ENCODE measurements at regions not wholly inside any gene's neighbourhood (a gene's known extent, or its start where the extent isn't known, plus 50 kb on each side); places are given as distances from the start of the nearest gene placed in this dataset.

DNA sequence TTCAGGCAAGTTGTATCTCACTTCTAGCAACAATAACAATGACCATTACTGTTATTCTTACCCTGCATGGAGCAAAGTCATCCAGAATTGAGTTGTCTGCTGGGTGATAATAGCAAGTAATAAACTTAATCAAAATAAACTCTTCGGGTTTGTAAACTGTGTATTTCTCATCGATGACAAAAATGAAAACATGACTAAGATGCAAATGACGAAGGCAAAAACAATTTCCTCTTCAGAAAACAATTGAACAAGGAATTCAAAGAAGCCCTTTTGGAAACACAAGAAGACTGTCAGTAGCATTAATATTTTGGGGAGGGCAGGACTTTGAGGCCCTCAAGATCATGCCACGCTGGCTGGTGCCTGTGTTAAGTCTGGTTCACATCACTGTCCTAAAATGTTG, 232.0 kb downstream of the BTG1 start:
- no peak for DNase-seq

- DNase-seq: no peak
Observed at GRCh38 chr12:91913124-91913523, 232.5 kb downstream of the BTG1 start.

- no peak for DNase-seq
Observed at GRCh38 chr12:91912178-91912577, 233.5 kb downstream of the BTG1 start.

DNA sequence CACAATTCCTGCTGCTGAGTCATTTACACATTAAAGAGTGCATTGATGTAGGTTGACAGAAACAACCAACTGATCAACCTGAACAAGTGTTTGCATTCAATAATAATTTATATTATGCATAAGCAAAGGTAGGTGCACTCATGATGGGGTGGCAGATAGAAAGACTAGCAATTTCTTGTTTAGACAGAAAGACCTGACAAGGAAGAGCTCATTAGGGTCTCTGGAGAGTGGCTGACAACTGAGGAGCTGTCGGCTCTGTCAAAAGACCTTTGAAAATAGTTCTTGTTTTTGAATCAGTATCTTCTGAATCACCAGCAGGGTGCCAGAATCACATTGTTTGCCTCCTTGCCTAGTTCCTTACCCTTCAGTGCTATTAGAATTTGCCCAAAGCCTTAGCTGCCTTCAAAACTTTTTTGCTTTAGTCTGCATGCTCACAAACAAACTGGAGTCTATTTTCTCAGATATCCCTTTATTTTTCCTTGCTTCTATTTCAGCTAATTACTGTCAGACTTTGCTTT, 234.7 kb downstream of the BTG1 start:
- DNase-seq: no peak

- no peak for DNase-seq
Observed at GRCh38 chr12:91902860-91903683, 242.6 kb downstream of the BTG1 start.

GRCh38 chr12:91901381-91902074, 244.1 kb downstream of the BTG1 start:
- DNase-seq: no peak

- no peak for DNase-seq
Observed at GRCh38 chr12:91900971-91901370, 244.7 kb downstream of the BTG1 start.

- DNase-seq: no peak
Observed at GRCh38 chr12:91899056-91899455, 246.6 kb downstream of the BTG1 start.

DNA sequence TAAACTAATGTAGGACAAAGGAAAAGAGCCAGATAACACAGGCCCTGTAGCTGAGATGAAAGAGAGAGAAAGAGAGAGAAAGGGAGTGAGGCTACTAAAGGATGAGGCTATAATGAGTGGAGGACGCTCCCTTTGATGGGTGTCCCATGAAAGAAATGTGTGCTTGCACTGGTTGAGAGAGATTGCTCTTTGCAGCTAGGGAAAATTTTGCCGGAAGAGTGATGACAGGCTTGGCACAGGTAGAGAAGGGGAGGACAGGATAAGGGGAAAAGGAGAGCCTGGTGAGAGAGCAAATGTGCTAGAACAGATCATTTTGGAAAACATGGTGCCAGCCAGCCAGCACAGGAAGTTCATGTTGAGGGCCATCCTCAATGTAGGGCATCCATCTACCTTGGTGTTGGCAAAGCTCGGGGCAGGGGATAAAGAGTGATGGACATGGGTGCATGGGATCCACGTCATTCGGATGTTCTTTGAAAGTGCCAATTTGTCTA, 248.6 kb downstream of the BTG1 start:
- no peak for DNase-seq

DNA sequence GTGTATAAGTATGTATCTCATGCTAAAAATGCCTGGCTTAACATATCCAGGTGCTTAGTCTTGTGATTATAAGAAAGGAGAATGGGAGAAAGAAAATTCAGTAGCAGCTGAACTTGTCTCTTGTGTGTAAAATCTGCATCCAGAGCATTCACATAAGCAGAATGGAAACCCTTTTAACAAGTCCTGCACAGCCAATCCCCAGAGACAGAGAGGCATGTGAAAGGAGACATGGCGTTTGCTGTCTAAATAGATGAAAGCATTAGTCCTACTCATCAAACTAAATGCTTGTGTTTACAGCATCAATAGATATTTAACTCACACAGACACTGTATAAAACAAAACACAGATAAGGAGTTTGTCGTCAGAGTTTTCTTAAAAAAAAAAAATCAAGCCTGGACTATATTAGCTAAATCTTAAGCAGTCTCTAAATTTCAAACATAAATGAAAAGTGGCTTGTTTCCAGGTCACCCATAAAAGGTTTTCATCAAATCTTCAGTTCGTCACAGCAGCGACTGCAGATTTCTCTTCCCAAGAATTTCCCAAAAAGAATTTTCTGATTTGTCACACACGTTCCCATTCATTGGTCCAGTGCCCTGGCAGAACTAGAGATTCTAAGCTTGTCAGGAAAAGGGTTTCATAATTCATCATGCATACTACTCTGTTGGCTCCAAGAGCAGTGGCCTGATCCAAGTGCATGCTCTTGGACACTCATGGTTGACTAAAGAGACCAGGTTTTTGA, 249.2 kb downstream of the BTG1 start:
- DNase-seq: no peak

DNA sequence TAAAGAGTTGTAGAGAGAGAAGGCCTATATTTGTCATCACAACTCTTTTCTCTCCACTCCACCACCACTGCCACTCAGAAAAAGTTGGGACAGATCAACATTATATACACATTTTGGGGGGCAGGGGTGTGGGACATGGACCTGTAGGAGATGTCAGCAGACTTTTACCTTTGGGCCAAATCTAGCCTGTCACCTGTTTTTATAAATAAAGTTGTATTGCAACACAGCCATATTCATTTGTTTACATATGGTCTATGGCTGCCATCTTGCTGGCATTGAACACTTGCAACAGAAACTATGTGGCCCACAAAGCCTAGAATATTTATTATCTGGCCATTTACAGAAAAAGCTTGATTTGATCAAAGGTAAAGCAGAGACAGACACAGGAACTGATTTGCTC, 250.7 kb downstream of the BTG1 start:
- no peak for DNase-seq

GRCh38 chr12:91893476-91893875, 252.2 kb downstream of the BTG1 start:
- DNase-seq: no peak

- no peak for DNase-seq
Observed at GRCh38 chr12:91892081-91892855, 253.4 kb downstream of the BTG1 start.

- no peak for DNase-seq
Observed at GRCh38 chr12:91890742-91891141, 254.9 kb downstream of the BTG1 start.

GRCh38 chr12:91889910-91890309, 255.7 kb downstream of the BTG1 start:
- no peak for DNase-seq

- no peak for DNase-seq
Observed at GRCh38 chr12:91889059-91889458, 256.6 kb downstream of the BTG1 start.

DNA sequence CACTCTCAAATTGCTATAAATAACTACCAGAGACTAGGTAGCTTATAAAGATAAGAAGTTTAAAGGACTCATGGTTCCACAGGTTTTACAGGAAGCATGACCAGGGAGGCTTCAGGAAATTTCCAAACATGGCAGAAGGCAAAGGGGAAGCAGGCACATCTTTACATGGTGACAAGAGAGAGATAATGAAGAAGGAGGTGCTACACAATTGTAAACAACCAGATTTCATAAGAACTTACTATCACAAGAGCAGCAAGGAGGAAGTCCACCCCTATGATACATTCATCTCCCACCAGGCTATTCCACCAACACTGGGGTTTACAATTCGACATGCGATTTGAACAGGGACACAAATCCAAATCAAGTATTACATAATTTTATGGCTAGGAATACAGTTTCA, 257.7 kb downstream of the BTG1 start:
- no peak for DNase-seq

- DNase-seq: no peak
Observed at GRCh38 chr12:91885851-91886731, 259.6 kb downstream of the BTG1 start.

- DNase-seq: no peak
Observed at GRCh38 chr12:91884230-91884629, 261.4 kb downstream of the BTG1 start.

GRCh38 chr12:91883811-91884210, 261.8 kb downstream of the BTG1 start:
- no peak for DNase-seq

DNA sequence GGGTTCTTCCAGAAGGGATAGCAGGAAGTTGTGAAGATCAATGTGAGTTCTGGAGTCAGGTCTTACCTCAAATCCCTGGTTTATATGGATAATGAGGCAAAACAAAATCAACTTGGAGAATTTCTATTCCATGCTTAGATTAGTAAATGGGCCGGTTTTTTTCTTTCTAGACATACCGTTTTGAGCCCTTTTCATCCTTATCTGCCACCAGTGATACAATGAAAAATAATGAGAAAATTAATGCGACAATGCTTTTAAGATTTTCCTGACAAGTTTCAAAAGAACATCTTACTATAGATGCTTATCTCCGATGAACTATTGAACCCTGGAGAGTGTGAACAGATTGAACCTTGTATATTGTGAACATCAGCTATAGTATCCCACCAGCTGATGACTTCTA, 262.7 kb downstream of the BTG1 start:
- no peak for DNase-seq

GRCh38 chr12:91880528-91880927, 265.1 kb downstream of the BTG1 start:
- DNase-seq: no peak
